Renal cortex interstitium (tissue), 11 donors: ENCODE measurements at regions not wholly inside any gene's neighbourhood (a gene's known extent, or its start where the extent isn't known, plus 50 kb on each side); places are given as distances from the start of the nearest gene placed in this dataset.
A peak's percentile ranks its signal among the peaks of the same experiment; 100 is the strongest.
"Not testable (repeated sequence)": the region's sequence is repeated elsewhere in the genome, so short reads cannot be mapped to it uniquely, and the experiment has no call there.

Source experiments
- DNase-seq, 11 donors: peaks; one replicate each; pipeline ENCODE4 v3.0.0-alpha.2; 2013; ENCODE audit warnings: low read depth in 9 of 11, low spot score in 4 of 11; ENCODE audit errors: extremely low read depth in 1 of 11

DNA sequence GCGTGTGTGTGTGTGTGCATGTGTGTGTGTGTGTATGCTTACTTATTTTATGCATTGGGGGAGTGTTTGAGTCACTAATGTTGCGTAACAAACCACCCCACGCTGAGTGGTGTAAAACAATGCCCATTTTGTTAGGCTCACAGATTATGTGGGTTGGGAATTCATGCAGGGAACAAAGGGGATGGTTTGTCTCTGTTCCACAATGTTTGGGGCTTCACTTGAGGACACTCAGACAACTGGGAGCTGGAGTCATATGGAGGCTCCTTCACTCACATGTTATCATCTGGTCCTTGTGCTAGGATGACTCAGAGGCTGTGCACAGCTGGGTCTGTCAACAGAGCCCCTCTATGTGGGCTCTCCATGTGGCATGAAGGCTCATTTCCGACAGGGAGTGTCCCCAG lies 51.3 kb upstream of the LARGE1 start:
- DNase-seq = no peak

DNA sequence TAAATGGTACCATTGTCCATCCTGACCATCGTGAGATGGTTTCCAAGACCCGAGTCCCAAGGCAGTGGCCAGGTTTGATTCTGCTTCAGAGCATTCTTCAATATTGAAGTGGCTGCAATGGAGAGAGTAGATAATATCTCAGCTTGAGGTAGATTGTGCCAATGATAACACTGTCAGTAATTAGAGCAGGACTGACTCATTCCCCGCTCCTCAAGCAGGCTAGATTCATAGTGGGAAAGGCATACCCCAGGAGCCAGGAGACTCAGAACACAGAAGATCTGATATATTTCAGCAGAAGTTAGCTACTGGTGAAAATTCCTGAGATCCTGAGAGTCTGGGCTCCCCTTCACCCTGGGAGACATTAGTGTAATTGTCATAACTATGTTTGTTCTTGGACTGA lies 55.6 kb upstream of the LARGE1 start:
- DNase-seq = no peak

DNA sequence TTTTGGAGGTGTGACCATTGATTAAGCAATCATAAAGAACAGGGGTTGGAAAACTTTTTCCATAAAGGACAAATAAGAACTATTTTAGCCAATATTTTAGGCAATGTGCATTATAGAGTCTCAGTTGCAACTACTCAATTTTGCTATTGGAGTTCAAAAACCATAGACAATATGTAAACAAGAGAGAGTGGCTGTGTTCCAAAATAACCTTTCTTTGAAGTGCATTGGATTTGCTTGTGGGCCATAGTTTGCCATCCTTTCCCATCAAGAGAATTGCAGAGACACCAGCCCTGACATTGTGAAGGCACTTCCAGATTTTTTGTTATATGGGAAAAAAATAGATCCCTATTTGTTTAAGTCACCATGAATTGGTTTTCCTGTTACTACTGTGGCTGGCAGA lies 63.3 kb upstream of the LARGE1 start:
- DNase-seq = no peak

DNA sequence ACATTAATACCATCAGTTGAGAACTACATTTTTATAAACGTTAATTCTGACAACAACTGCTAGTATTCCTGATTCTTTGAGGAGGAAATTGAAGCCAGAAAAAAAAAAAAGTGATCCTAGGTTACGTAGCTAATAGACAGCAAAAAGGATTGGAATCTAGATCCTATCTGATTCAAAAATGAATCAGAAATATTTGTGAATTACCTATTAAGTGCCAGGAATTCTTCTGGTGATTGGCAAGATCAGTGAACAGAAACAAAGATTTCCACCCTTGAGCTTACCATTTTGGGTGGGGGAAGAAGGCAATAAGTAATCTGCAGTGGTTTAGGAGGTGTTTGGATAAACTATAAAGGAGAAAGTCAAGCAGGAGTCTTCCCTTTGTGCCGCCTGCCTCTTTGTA lies 63.9 kb upstream of the LARGE1 start:
- DNase-seq = no peak

DNA sequence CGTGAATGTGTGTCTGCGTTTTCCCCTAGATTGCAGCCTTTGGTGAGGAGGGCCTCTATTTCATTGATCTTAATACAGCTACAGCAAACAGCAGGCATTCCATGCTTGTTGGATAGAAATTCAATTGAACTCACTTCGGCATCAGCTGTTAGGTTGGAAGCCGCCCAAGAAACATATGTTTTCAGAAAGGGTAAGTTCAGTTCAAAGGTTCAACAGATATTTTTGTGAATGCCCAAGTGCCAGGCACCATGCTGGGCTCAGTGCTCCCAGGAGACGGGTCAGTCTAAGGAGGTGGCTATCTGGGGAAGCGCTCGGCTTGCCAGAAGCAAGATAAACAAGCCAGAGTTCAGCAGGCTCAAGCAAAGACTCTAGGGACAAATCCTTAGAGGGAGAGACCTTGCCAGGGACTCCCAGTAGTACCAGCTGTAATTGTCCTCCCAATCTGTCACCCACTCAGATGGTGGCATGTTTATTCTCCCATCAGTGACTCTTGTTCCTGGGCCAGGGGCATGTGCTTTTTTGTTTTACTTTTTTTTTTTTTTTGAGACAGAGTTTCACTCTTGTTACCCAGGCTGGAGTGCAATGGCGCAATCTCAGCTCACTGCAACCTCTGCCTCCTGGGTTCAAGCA lies 64.5 kb upstream of the LARGE1 start:
- no peak for DNase-seq

DNA sequence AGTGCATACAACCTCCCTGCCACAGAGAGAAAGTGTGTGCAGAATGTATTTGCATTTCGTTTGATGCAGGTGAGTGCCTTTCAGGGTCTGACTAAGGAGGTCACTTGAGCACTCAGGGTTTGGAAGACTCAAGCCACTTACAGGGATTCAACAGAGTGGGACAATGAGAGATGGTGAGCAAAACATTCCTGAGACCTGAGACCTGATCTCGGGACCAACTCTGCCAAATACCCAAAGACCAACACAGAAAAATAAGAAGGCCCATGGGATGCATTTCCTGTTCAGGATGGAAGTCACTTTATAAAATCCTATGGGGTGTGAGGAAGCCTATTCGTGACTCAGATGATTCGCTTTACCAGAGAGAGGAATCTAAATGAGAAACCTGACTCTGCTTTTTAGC lies 65.2 kb upstream of the LARGE1 start:
- DNase-seq = no peak

DNA sequence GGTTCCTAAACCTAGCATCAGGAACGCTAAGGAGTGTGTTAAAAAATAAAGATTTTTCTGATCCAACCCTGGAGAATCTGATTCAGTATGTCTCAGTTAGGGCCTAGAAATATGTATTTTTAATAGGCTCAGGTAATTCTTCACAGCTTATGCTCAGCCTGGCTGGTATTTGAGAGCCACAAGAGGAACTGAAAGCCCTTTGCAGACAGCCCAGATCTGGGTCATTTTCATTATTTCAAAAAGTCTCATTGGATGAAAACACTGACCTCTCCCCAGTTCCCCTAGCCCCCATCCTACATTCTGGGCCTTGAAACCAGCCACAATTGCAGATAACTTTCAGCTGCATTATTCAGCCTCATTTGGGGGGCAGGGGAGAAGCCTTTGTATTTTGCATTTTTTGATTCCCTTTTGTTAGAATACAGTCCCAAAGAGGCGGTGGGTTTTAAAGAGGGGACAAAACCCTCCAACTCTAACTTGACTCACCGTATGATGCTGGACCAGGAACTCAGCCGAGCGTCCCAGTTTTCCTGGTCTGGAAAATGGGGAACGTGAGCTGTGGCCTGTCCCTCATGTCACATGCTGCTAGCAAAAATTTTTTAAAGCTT lies 66.0 kb upstream of the LARGE1 start:
- DNase-seq = no peak

DNA sequence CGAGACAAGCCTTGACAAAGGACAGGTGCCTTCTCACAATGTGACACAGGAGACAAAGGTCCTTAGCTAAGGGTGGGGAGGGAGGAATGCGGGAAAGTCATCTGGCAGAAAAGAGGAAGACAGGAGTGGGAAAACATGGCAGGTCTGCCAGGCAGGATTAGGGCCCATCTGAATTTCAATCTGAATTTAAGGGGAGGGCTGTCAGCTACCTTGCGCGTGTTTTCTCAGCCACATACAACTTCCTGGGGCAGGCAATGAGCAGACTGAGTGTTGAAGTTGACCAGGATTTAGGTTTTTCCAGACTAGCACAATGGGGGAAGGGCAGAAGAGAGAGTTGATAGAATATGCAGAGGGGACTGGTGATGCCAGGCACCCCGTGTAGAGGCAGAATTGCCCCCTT lies 66.7 kb upstream of the LARGE1 start:
- DNase-seq = no peak

DNA sequence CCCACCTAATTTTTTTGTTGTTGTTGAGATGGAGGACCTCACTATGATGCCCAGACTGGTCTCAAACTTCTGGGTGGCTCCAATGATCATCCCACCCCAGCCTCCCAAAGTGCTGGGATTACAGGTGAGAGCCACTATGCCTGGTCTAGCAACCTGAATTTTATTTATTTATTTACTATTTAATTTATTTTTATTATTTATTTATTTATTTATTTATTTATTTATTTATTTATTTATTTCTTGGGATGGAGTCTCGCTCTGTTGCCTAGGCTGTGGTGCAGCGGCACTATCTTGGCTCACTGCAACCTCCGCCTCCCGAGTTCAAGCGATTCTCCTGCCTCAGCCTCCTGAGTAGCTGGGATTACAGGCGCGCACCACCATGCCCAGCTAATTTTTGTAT lies 69.0 kb upstream of the LARGE1 start:
- not testable (repeated sequence) for DNase-seq

DNA sequence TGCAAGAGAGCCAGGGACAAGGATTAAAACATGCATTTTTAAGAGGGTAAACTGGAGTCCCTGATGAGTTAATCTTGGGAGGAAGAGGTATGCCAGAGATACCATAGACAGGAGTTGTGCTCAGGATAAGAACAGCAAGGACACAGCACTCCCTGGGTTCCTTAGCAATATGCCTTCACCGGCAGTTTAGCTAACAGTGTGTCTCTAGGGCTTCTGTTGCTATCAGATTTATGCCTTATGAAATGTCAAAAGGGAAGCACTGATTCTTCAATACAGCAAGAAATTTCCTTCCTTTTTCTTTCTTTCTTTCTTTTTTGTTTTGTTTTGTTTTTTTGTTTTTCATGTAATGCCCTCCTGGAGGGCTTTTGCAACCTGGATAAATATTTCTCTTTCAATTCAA lies 71.3 kb upstream of the LARGE1 start:
- DNase-seq = no peak

DNA sequence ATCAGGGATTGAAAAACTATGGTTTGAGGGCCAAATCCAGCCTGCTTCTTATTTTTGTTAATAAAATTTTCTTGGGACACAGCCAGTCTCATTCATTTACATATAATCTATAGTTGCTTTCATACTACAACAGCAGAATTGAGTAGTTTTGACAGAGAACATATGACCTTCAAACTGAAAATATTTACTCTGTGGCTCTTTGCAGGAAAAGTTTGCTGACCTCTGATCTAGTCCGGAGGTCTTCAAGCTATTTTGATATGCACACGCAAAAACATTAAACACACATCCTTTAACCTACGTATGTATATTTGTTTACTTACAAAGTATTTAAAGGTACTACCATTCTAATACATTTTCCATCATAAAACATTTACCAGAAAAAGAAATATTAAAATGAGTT lies 76.5 kb upstream of the LARGE1 start:
- no peak for DNase-seq

DNA sequence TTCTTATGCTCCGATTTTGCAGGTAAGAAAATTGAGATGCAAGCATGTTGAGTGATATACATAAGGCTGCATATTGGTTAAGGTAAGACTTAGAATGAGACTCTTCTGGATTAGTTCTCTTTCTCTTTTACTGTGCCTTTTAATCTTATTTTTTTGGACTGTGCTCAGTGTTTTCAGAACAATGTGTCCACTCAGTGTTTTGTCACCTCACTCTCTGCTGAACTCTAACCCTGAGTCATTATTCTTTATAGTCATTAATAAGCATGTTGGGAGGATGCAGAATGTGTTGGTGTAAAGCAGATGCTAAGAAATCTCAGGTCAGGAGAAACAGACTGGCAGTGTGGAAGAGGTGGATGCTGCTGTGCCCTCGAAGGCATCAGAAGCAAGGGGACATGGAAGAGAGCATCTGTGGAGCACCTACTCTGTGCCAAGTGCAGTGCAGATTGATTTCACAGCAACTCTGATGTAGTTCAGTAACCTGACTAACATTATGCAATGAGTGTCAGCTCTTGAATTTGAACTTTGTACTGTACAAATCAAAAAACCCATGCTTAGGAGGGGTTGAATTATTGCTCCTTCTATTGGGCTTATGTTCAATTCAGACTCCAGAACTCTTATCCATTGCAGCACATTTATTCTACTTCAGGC lies 80.7 kb upstream of the LARGE1 start:
- no peak for DNase-seq

DNA sequence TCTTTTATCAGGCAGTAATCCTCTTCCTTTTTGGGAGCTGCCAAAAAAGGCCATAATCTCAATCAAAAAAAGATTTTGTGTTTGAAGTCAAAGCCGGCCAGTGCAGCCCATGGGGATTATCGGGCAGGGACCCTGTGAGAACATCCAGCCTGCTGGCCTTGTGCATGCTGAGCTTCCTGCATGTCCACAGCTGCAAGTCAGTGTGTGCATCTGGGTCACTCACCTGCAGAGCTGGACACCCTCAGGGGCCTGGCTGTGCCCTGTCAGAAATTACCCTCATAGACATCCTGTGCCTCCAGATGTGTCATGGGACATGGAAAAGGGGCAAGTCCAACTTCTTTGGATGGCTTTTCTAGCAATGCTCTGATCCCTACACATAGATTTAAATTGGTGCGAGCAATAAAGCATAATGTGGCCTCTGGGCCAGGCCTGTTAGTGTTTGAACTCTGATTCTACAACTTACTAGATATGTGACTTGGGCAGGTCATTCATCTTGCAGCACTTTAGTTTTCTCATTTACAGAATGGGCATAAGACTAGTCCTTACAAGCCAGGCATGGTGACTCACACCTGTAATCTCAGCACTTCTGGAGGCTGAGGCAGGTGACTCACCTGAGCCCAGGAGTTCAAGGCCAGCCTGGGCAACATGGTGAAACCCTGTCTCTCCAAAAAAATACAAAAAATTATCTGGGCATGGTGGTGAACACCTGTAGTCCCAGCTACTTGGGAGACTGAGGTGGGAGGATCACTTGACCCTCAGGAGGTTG lies 81.6 kb upstream of the LARGE1 start:
- no peak for DNase-seq

DNA sequence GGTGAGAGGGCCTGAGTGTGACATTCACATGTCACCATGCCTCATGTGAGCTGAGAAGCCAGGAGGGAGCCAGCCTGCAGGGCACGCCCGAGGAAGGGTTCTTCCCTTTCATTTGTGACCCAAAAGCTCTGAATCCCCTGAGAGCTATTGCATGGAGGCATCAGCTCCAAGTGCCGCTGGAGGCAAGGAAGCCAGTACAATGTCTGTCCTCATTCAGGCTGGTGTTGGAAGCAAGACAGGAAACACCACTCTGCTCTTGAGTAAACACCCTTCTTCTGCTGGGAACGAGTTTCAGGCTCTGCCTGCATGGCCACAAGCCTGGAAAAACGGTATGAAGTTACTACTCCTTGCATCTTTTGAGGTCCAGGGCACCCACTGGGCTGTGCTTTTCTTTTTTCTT lies 83.8 kb upstream of the LARGE1 start:
- DNase-seq = no peak

DNA sequence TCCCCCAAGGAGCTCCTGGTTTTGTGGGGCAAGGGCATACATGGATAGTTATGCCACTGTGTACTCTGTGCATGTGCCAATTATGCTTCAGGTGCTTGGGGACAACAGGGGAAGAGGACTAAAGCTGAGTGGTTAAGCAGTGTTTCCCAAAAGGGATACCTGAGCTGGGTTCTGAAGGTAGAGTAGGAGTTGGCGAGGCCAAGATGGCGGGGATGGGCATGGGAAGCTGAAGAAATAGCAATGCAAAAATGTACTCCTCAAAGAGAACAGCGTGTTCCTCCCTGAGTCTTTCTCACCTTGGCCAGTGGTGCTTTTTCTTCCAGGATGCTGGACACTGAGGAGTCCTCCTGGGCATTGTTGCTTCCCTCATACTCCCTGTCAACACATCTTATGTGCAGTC lies 90.0 kb upstream of the LARGE1 start:
- no peak for DNase-seq

DNA sequence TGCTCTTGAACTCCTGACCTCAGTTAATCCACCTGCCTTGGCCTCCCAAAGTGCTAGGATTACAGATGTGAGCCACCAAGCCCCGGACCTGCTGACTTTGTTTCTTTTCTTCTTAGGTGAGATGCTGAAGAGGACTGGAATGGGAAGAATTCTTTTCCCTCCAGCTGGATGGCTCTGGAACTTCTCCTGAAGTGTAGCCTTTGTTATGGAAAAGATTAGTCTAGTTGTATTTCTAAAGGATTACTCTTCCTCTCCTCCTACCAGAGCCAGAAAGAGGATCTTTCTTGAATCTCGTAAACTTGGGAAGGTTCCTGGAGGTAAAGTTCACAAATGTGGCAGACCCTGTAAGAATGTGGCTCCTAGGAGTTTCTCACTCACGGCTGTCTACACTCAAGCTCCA lies 95.4 kb upstream of the LARGE1 start:
- no peak for DNase-seq

DNA sequence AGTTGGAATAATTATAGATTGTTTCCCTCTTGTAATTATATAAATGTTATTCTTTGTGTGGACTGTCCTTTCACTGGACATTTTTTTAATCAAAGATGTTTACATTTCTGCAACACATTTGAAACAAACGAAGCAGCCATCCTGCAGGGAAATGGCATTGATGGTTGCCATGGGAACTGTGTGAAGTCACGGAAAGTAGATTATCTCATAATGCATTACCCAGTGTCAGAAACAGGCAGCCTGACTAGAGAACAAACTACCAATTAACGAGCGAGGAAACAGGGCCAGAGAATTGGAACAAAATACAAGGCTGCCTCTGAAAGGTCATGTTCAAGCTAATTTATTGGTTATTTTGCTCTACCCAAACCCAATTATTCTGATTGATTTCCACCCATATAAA lies 96.9 kb upstream of the LARGE1 start:
- no peak for DNase-seq

DNA sequence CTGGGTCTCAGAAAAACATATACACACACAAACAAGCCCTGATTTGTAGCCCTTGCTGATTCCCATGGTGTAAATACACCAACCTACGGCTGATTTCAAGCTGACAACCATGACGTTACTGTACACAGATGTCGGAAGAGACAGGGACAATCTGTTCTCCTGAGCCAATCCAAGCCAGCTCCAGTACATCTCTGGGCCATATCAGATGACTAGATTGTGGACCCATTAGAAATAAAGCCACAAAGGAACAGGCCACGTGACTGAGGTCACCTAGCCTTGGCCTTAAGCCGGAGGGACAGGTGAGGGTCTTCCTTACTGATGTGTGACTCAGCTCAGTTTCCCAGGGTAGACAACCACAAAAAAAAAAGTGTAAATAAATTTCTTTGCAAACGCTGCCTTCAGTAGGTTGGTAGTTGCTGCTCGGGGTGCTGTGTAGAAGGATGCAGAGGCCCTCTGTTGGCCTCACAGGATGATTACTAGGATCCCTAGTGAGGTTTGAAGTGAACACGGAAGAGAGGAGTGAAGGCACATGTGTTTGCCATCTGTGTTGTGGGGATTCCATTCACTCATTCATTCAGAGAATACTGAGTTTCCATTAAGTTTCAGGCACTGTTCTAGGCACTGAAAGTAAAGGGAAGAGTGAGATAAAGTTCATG lies 99.0 kb upstream of the LARGE1 start:
- no peak for DNase-seq

DNA sequence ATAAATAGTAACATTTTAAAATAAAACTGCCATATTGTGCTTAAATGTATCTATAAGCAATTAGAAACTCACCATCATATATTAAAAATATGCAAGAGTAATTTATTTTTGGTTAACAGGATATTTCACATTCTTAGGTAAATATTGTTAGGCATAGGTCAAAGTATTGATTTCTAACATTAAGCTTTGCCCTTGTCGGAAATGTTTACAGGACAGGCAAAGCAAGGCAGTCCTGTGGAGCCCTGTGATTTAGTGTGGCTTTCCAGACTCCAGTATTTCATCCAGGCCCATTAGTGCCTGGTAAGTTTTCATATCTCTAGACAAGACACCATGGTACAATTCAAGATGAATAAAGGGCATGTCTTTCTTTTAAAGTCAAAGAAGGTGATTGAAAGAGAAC lies 114.9 kb upstream of the LARGE1 start:
- DNase-seq = no peak

DNA sequence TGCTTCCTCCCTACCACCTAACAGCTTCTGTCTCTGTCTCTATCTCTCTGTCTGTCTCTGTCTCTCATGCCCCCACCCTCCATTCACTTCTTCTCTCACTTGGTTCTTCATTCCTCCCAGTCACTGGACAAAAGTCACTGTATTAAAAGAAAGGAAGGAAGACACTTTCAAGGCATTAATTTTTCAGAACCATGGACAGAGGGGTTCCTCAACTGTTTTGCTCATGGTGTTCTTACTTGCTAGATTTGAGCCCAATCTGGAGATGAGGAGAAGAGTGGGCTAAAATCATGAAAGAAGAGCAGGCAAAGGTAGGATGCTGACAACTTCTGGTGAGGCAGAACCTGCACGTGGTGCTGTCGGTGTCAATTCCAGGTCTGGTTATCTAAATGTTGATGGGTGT lies 116.7 kb upstream of the LARGE1 start:
- DNase-seq = peak in 10 of 11 donors; percentile 19 to 60 (median 36)
